ENCODE measurements at regions not wholly inside any gene's neighbourhood (a gene's known extent, or its start where the extent isn't known, plus 50 kb on each side); places are given as distances from the start of the nearest gene placed in this dataset.

DNA sequence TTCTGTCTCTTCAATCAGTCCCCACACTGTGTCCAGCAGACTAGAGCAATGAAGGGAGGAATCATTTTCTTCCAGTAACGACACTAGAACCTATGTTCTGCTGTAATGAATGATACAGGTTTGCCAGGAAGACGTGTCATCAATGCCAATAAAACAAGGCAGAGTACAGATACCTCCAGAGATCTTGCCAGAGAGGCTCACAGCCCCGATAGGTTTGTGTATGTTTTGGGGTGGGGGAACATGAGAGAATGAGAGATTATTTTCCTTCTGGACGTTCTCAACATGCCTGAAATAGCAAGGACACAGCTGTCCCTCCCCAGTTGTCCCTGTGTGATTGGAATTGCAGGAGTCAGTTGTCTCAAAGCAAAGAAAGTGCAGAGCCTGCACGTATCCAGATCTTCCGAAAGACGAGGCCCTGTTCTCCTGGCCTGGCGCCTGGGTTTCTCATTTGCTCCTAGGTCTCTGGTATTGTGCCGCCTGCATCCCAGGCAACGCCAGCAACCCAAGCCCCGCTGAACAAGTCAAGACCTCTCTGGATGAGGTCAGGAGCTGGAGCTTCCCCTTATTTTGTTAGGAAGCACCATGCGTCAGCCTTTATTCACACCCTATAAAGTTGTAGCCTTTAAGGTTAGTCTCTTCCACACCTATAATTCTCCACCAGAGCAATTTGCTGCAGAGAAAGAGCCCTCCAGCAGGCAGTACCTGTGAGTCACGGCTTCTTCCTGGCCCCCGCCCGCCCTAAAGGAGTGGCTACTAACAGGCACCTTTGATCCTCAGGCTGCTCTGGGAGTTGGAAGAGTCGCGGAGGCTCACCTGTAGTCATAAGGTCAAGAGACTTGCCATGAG is 130.5 kb downstream of the TOMM20 start:
- DNase-seq = no peak

GRCh38 chr1:234997201-234997895 is 131.3 kb downstream of the TOMM20 start:
- intact Hi-C loops (cut with micrococcal nuclease) = no loop called here
- Histone ChIP-seq H3K36me3 (ENCODE audit: control insufficient read depth, insufficient read depth, low read length) (no peaks in the 10 kb centered on the region), H3K4me1 (ENCODE audit: control insufficient read depth, insufficient read depth, low read length) (no peaks in the 10 kb centered on the region), H3K27me3 (ENCODE audit: control insufficient read depth, insufficient read depth, low read length) (no peaks in the 10 kb centered on the region), H3K9me3 (ENCODE audit: control insufficient read depth, insufficient read depth, low read length) (no peaks in the 10 kb centered on the region), H3K27ac (ENCODE audit: low read length) (no peak overlapping the region), H3K4me3 (ENCODE audit: low read length) (no peak overlapping the region)
- H3K27me3 Mint-ChIP-seq (ENCODE audit: low read depth in 2 of 2) = no peaks in the 10 kb centered on the region
- H3K36me3 Mint-ChIP-seq = no peaks in the 10 kb centered on the region
- peaks cover 0 to 6% of the 10 kb centered on the region in 2 donors for H3K4me1 Mint-ChIP-seq
- H3K9me3 Mint-ChIP-seq = no peaks in the 10 kb centered on the region
- no peak for TF ChIP-seq CTCF (IDR thresholded peaks at IDR 0.05)
- H3K27ac Mint-ChIP-seq = no peak overlapping the region
- no peak overlapping the region for H3K4me3 Mint-ChIP-seq
- no peak for ATAC-seq
- 91% methylated on average over 16 of the region's 16 CpGs for WGBS (ENCODE audit: insufficient coverage)
- no peak for DNase-seq

More for the DNA sequence above, 130.5 kb downstream of the TOMM20 start:
- Histone ChIP-seq H3K4me3 (ENCODE audit: low read length) (no peak overlapping the region), H3K36me3 (ENCODE audit: control insufficient read depth, insufficient read depth, low read length) (no peaks in the 10 kb centered on the region), H3K4me1 (ENCODE audit: control insufficient read depth, insufficient read depth, low read length) (no peaks in the 10 kb centered on the region), H3K9me3 (ENCODE audit: control insufficient read depth, insufficient read depth, low read length) (no peaks in the 10 kb centered on the region), H3K27ac (ENCODE audit: low read length) (no peak overlapping the region), H3K27me3 (ENCODE audit: control insufficient read depth, insufficient read depth, low read length) (no peaks in the 10 kb centered on the region)
- ATAC-seq = no peak
- Mint-ChIP-seq H3K4me3 (no peak overlapping the region), H3K27ac (no peak overlapping the region), H3K9me3 (no peaks in the 10 kb centered on the region), H3K36me3 (no peaks in the 10 kb centered on the region), H3K27me3 (ENCODE audit: low read depth in 2 of 2) (no peaks in the 10 kb centered on the region), H3K4me1 (peaks cover 0 to 6% of the 10 kb centered on the region in 2 donors)
- WGBS (ENCODE audit: insufficient coverage) = 97% methylated on average over 17 of the region's 17 CpGs
- no peak for TF ChIP-seq CTCF (IDR thresholded peaks at IDR 0.05)
- intact Hi-C loops (cut with micrococcal nuclease) = no loop called here

DNA sequence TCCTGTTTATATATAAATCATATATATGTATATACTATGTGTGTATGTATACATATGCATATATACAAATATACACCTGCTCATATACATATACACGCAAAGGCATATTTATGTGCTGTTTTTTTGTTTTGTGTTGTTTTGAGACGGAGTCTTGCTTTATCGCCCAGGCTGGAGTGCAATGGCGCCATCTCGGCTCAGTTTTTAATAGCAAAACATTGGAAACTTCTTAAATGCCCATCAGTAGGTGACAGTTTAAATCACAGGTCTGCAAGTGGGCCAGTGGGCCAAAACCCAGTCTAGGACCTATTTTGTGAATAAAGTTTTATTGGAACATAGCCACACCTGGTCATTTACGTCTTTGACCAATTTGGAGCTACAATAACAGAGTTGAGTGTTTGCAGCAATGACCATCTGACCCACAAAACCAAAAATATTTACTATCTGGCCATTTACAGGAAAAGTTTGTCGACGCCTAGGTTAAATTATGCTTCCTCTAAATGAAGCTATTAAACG is 132.3 kb downstream of the TOMM20 start:
- Mint-ChIP-seq H3K4me3 (no peak overlapping the region), H3K4me1 (peaks cover 0 to 6% of the 10 kb centered on the region in 2 donors), H3K9me3 (no peaks in the 10 kb centered on the region), H3K27ac (no peak overlapping the region), H3K36me3 (no peaks in the 10 kb centered on the region), H3K27me3 (ENCODE audit: low read depth in 2 of 2) (no peaks in the 10 kb centered on the region)
- no peak for ATAC-seq
- WGBS (ENCODE audit: insufficient coverage) = 91% methylated on average over 8 of the region's 9 CpGs
- intact Hi-C loops (cut with micrococcal nuclease) = no loop called here
- no peak for TF ChIP-seq CTCF (IDR thresholded peaks at IDR 0.05)
- Histone ChIP-seq H3K4me1 (ENCODE audit: control insufficient read depth, insufficient read depth, low read length) (no peaks in the 10 kb centered on the region), H3K4me3 (ENCODE audit: low read length) (no peak overlapping the region), H3K27me3 (ENCODE audit: control insufficient read depth, insufficient read depth, low read length) (no peaks in the 10 kb centered on the region), H3K9me3 (ENCODE audit: control insufficient read depth, insufficient read depth, low read length) (no peaks in the 10 kb centered on the region), H3K36me3 (ENCODE audit: control insufficient read depth, insufficient read depth, low read length) (no peaks in the 10 kb centered on the region), H3K27ac (ENCODE audit: low read length) (no peak overlapping the region)
- DNase-seq = no peak
